AML-193 (cell line): ENCODE measurements at regions not wholly inside any gene's neighbourhood (a gene's known extent, or its start where the extent isn't known, plus 50 kb on each side); places are given as distances from the start of the nearest gene placed in this dataset.

ENCODE experiments used
- DNase-seq, 2 experiments: peaks; one replicate each; lab custom pipeline; 2025; lab: John Stamatoyannopoulos, UW

DNA sequence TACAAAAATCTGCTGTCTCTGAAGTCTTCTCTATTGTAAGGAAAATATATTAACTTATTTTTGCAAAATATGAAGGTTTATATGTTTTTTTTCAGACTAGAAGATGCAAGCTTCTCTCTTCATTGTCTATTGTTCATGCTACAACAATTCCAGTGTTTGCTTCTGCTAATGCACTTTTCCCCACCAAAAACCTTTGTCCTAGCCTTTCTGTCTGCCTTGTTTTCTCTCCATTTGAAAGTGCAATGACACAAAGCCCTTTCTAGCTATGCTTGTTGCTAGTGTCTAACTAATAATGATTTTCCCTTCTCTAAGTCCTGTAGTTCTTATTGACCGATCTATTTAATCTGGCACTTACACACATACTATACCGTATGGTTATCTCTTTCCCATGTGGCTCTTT is 369.5 kb upstream of the CELF4 start:
- no peak for DNase-seq

DNA sequence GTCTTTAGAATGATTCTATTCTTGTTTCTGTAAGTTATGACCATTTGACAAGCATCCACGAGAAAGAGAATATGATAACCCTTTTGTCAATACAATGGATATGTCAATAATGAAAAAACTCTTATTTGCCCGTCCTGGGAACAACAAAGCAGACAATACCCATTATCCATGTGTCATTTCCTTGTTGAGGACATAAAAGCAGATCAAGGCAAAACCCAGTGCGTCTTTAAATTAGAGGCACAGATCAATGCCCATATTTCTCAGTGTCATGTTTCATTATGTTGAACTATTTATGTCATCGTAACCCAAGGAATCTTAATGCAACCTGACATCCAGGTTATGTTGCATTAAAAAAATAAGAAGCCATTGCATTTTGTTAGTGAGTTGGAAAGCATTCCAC is 365.0 kb upstream of the CELF4 start:
- no peak for DNase-seq

- DNase-seq: no peak
These were observed 356.6 kb upstream of the CELF4 start for GRCh38 chr18:37922162-37922561.

GRCh38 chr18:37920865-37921264 is 355.3 kb upstream of the CELF4 start:
- no peak for DNase-seq

DNA sequence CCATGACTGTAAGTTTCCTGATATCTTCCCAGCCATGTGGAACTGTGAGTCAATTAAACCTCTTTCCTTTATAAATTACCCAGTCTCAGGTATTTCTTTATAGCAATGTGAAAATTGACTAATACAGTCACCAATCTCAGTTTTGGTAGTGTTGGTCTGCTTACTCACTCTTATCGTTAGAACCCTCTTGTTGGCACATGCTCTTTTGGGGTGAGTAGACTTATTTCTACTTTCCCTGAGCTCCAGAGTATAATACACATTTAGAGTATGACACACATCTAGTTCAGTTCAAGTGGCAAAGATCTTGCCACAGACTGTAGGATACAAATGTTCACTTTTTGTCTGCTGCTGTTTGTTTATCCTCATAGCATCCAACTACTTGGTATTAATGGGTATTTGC is 347.5 kb upstream of the CELF4 start:
- DNase-seq: no peak

GRCh38 chr18:37902344-37902743 is 336.7 kb upstream of the CELF4 start:
- no peak for DNase-seq

DNA sequence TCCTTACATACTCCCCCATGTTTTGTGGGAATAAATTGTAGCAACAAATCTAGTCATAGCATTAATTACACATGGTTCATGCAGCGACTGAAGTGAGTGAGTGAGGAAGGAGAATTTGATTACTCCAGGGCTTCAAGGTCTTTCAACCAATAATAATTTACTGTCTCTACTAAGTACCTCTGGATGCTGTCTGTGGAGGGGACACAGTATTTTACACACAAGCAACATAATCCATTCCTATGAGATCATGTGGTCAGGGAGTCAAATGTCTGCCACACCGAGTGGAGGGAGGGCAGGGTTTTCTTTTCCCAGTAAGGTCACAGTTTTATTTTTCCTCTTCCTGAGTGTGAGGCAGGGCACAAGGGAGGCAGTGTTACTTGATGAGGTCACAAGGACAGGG is 334.7 kb upstream of the CELF4 start:
- no peak for DNase-seq

GRCh38 chr18:37889963-37890362 is 324.4 kb upstream of the CELF4 start:
- DNase-seq: no peak

DNA sequence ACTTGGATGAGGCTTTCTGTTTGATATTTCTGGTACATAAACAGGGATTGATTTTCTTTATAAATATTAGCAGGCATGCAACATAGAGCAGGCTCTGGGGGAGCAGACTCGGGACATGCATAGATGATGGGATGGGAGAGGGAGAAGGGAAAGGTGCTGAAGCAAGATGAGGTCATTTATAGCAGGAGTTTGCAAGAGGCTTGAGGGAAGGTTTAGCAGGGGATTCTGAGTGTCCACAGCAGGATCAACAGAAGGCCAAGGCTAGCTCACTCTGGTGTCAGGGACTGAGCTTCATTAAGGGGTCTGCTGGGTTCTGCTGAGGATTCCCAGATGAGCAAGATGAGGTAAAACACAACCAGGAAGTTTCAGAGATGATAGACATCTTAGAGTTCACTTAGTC is 309.1 kb upstream of the CELF4 start:
- no peak for DNase-seq

- no peak for DNase-seq
These were observed 307.8 kb upstream of the CELF4 start for GRCh38 chr18:37873416-37873815.

DNA sequence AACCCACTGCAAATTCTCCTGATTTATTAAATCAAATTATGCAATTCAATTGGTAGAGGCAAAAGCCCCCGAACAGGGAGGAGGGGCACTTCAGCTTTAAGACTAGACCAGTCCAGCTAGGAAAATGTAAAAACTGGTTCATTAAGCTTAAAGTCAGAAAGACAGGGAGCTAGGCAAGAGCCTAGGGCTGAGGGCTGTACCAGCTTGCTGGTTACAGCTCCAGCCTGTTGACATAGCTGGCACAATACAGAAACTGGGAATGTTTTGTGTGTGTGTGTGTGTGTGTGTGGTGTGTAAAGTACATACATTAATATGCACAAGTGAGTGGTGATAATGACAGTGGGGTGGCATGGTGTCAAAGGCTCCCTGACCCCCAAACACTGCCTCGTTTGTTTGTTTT is 307.0 kb upstream of the CELF4 start:
- DNase-seq: no peak

GRCh38 chr18:37871561-37871960 is 306.0 kb upstream of the CELF4 start:
- no peak for DNase-seq

DNA sequence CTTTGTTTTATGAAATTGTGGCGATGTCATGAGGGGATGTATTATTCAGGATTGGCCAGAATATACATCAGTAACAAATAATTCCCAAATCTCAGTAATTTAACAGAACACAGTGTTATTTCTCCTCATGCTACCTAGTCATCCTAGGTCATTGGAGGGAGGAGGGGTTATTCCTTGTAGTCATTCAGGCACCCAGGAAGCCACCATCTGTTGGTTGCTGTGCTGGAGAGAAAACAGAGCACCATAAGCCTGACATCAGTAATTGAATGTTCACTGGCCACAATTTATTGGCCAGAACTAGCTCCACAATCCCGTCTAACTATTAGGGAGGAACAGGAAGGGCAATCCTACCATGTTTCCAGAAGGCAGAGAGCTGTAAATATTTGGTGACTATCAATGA is 303.5 kb upstream of the CELF4 start:
- DNase-seq: no peak

- DNase-seq: no peak
These were observed 298.5 kb upstream of the CELF4 start for GRCh38 chr18:37864122-37864521.

DNA sequence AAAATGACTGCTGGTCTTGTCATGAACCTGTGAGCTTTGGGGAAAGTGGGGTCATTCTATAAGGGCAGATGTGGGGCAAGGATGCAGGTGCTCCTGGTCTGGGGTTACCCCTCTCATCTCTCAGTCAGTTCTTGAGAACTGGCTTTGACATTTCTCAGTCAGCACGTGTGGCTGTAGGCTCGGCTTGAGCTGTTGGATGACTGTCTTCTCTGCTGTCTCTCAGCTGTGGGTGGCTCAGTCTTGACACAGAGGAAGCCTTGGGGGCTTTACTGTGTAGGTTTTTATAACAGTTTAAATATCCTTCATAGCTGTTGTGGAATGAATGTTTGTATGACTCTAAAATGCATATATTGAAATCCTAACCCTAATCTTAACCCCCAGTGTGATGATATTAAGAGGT is 296.4 kb upstream of the CELF4 start:
- DNase-seq: no peak

DNA sequence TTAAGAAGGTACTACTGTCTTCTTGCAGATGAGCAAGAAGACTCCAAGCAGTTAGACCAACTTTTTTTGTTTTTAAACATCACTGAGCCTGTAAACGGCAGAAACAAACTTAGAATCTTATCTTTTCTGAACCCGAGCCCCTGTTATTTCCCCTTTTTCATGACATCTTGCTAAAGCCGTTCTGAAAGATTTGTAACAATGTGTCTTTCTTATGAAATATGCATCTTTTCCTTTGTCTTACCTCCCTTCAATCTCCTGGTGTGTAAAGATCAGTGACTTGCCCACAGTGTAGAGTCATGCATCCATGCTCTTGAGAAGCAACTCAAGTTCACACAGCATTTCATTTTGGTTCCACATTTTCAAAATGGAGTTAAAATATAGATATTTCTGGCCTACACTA is 288.8 kb upstream of the CELF4 start:
- DNase-seq: no peak

DNA sequence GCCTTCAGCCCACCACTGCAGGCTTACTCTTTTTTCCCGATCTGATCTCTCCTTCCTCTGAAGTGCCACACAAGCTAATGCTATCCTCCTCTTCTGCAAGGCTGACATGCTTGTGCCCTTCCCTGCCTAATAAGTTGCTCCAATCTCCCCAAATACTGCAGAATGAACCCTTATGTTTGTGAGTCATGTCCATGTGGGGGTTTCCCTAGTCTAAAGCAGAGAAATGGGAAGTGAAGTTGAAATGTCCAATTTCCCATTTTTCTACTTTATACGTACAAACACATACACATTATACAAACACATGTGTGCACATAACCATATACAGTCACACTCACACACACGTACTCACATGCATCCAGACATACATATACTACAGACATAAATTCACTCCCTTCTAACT is 288.1 kb upstream of the CELF4 start:
- no peak for DNase-seq

DNA sequence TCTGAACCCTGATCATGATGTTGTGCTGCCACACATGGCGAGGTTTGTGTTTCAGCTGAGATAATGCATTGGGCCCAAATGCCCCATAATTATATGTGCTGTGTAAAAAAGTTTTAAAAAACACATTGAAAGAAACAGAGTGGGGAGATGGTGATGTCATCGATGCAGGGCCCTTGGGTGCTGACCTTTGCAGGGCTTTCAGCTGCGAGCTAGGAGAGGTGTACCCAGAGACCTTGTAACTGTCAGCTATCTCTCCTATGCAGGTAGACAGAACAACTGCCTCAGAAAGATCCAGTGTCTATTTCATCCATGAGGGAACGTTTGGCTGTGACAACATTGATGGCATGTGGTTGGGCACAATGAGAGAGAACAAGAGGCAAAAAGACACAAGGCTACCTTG is 286.9 kb upstream of the CELF4 start:
- no peak for DNase-seq

GRCh38 chr18:37847544-37847943 is 281.9 kb upstream of the CELF4 start:
- DNase-seq: no peak

GRCh38 chr18:37846996-37847395 is 281.4 kb upstream of the CELF4 start:
- DNase-seq: no peak

- DNase-seq: no peak
These were observed 279.9 kb upstream of the CELF4 start for GRCh38 chr18:37845498-37845897.

DNA sequence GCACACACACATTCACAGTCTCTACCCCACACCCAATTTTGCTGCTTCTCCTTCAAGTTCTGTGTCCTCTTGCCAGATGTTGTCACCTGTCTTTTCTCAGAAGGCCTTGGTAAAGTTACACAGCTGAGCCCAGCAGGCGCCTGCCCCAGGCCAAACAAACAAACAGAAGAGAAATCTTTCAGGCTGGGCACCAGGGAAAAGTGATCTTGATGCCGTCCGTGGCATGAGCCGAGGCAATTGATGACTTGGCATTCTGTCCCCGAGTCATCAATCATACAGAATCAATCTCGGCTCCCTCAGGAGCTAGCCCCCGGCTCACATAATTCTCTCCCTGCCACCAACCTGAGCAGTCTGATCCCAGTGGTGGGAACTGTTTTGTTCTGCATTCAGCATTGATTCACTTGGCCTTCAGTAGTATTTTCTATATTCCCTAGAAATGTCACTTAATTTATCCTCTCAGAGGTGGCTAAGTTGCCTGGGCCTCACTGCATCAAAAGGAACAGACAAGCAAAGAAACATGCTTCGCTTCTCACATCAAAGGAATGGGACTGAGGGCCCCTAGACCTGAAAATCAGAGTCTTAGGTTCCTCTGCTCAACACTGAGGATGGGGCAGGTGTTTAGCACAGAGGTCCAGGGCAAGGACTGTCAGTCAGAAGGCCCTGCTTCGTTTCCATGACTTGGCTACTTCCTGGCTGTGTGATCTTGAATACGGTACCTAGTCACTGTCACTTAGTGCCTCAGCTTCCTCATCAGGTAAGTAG is 278.8 kb upstream of the CELF4 start:
- no peak for DNase-seq

- no peak for DNase-seq
These were observed 272.5 kb upstream of the CELF4 start for GRCh38 chr18:37838083-37838482.
